Left lung (tissue), 4 donors: ENCODE measurements at regions not wholly inside any gene's neighbourhood (a gene's known extent, or its start where the extent isn't known, plus 50 kb on each side); places are given as distances from the start of the nearest gene placed in this dataset.

Experiments
- ATAC-seq: fragments of 200-7000 bp; cut with Tn5 transposase; one replicate; pipeline ENCODE4 v1.9.1; 2020; ENCODE audit warnings: moderate library complexity
- DNase-seq, 4 donors: peaks; one replicate each; pipeline ENCODE4 v3.0.0-alpha.2; 2013 to 2020
- H3K27ac ChIP-seq, 2 donors: fragments of 200-600 bp; sonication (generic) in 1 of 2; one replicate each; pipeline versions ENCODE4 v1.5.0 to v1.8.0; 2020 to 2021
- H3K27me3 ChIP-seq, 2 donors: fragments of 200-600 bp; sonication (generic) in 1 of 2; one replicate each; pipeline versions ENCODE4 v1.5.0 to v1.8.0; 2020 to 2021
- H3K36me3 ChIP-seq, 2 donors: fragments of 200-600 bp; sonication (generic) in 1 of 2; one replicate each; pipeline versions ENCODE4 v1.5.0 to v1.8.0; 2020 to 2021
- H3K4me1 ChIP-seq, 2 donors: fragments of 200-600 bp; one replicate each; pipeline ENCODE4 v1.8.0; 2021
- H3K4me3 ChIP-seq, 2 donors: fragments of 200-600 bp; sonication (generic) in 1 of 2; one replicate each; pipeline versions ENCODE4 v1.5.0 to v1.8.0; 2020 to 2021; ENCODE audit warnings: mild to moderate bottlenecking in 1 of 2
- H3K9me3 ChIP-seq, 2 donors: fragments of 200-600 bp; sonication (generic) in 1 of 2; one replicate each; pipeline versions ENCODE4 v1.5.0 to v1.8.0; 2020 to 2021
- CTCF ChIP-seq, 2 donors: fragments of 200-600 bp; sonication (generic) in 1 of 2; IDR thresholded peaks; one replicate each; pipeline versions ENCODE4 v1.5.0 to v1.8.0; 2021; ENCODE audit warnings: antibody characterized with exemption in 2 of 2
- intact Hi-C, 2 donors: fragments of 100-400 bp; cut with DNase I; formaldehyde crosslinking; loops; one replicate each; pipeline versions ENCODE4 v1.11.2 to v1.14.2; 2022
- donor health status: DM: no; HTN: yes; CAD: no.
- donor health status: DM: no; HTN: no; CAD: no.

- no peaks in the 10 kb centered on the region for H3K27me3 ChIP-seq
- intact Hi-C loops: no loop called here
- no peak overlapping the region for H3K4me3 ChIP-seq
- ATAC-seq (no peak), DNase-seq (no peak)
- H3K27ac ChIP-seq: no peak overlapping the region
- no peaks in the 10 kb centered on the region for H3K36me3 ChIP-seq
- H3K4me1 ChIP-seq: no peaks in the 10 kb centered on the region
- peaks cover 0 to 5% of the 10 kb centered on the region in 2 donors for H3K9me3 ChIP-seq
- no peak for TF ChIP-seq CTCF (IDR thresholded peaks at IDR 0.05)
Measured at GRCh38 chr12:58479401-58479800, 440.9 kb downstream of the LRIG3 start.

GRCh38 chr12:58481811-58482210, 438.5 kb downstream of the LRIG3 start:
- H3K27ac ChIP-seq: no peak overlapping the region
- intact Hi-C loops: no loop called here
- no peaks in the 10 kb centered on the region for H3K36me3 ChIP-seq
- H3K27me3 ChIP-seq: no peaks in the 10 kb centered on the region
- no peak overlapping the region for H3K4me3 ChIP-seq
- H3K4me1 ChIP-seq: no peaks in the 10 kb centered on the region
- no peak for TF ChIP-seq CTCF (IDR thresholded peaks at IDR 0.05)
- DNase-seq (no peak), ATAC-seq (no peak)
- peaks cover 0 to 5% of the 10 kb centered on the region in 2 donors for H3K9me3 ChIP-seq

GRCh38 chr12:58487255-58487654, 433.0 kb downstream of the LRIG3 start:
- no peaks in the 10 kb centered on the region for H3K27me3 ChIP-seq
- intact Hi-C loops: no loop called here
- no peak for TF ChIP-seq CTCF (IDR thresholded peaks at IDR 0.05)
- H3K9me3 ChIP-seq: no peaks in the 10 kb centered on the region
- H3K27ac ChIP-seq: no peak overlapping the region
- H3K4me3 ChIP-seq: no peak overlapping the region
- ATAC-seq (no peak), DNase-seq (no peak)
- H3K36me3 ChIP-seq: no peaks in the 10 kb centered on the region
- no peaks in the 10 kb centered on the region for H3K4me1 ChIP-seq

GRCh38 chr12:58487678-58488161, 432.6 kb downstream of the LRIG3 start:
- H3K27me3 ChIP-seq: no peaks in the 10 kb centered on the region
- intact Hi-C loops: no loop called here
- no peaks in the 10 kb centered on the region for H3K4me1 ChIP-seq
- H3K36me3 ChIP-seq: no peaks in the 10 kb centered on the region
- no peak overlapping the region for H3K27ac ChIP-seq
- H3K9me3 ChIP-seq: no peaks in the 10 kb centered on the region
- DNase-seq (no peak), ATAC-seq (no peak)
- TF ChIP-seq CTCF (IDR thresholded peaks at IDR 0.05): no peak
- no peak overlapping the region for H3K4me3 ChIP-seq

GRCh38 chr12:58489394-58489793, 430.9 kb downstream of the LRIG3 start:
- H3K9me3 ChIP-seq: no peaks in the 10 kb centered on the region

More at GRCh38 chr12:58489394-58489793, 430.9 kb downstream of the LRIG3 start:
- Histone ChIP-seq H3K4me1 (no peaks in the 10 kb centered on the region), H3K36me3 (no peaks in the 10 kb centered on the region), H3K4me3 (no peak overlapping the region), H3K27ac (no peak overlapping the region), H3K27me3 (no peaks in the 10 kb centered on the region)
- no peak for TF ChIP-seq CTCF (IDR thresholded peaks at IDR 0.05)
- no peak for ATAC-seq
- no peak for DNase-seq
- intact Hi-C loops: no loop called here
